Spleen (tissue), 7 donors: ENCODE measurements at regions not wholly inside any gene's neighbourhood (a gene's known extent, or its start where the extent isn't known, plus 50 kb on each side); places are given as distances from the start of the nearest gene placed in this dataset.

Experiments
- POLR2A ChIP-seq, 3 donors: fragments of 450-650 bp; IDR thresholded peaks; one replicate each; pipeline ENCODE4 v1.5.1; 2017; ENCODE audit warnings: antibody characterized with exemption in 3 of 3, mild to moderate bottlenecking in 1 of 3
- POLR2AphosphoS5 ChIP-seq, 3 donors: sonication (generic); formaldehyde crosslinking; IDR thresholded peaks; one replicate each; pipeline ENCODE4 v1.5.1; 2017; ENCODE audit warnings: antibody characterized with exemption in 3 of 3
- TF ChIP-seq, protein P1 (sequence below), 11 experiments: fragments of 200-600 bp in 7 of 11; fragments of 450-650 bp in 4 of 11; sonication (generic) in 4 of 11; IDR thresholded peaks in 8 of 11; conservative IDR thresholded peaks in 3 of 11; 1 replicate in 7 of 11; 2 replicates in 4 of 11; pipeline versions ENCODE4 v1.4.0 to v1.8.0; 2016 to 2021; ENCODE audit warnings: antibody characterized with exemption in 11 of 11, inconsistent platforms in 4 of 11, mild to moderate bottlenecking in 1 of 11
- donor health status: DM: no; HTN: no; CAD: no; lungs with moderate emphysema.
- donor health status: DM: no; HTN: no; CAD: no.
- donor health status: DM: no; HTN: no; CAD: no.

DNA sequence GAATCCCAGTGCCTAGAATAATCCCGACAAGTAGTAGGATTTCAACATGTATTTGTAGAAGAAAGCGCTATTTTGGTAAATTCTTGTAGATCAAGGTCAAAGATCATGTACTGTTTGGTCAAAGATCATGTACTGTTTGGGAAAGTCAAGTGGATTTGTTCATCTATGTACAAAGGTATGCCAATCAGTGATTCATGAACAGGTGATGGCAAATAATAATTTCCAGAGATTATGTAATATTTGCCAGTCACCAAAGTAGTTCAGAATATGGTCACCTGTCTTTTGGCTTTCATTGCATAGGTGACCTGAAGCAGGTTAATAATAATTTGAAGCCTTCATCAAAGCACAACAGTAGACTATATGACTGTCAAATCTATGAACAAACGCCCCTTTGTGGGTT lies 398.2 kb downstream of the EFNA5 start:
- TF ChIP-seq, protein P1, sequence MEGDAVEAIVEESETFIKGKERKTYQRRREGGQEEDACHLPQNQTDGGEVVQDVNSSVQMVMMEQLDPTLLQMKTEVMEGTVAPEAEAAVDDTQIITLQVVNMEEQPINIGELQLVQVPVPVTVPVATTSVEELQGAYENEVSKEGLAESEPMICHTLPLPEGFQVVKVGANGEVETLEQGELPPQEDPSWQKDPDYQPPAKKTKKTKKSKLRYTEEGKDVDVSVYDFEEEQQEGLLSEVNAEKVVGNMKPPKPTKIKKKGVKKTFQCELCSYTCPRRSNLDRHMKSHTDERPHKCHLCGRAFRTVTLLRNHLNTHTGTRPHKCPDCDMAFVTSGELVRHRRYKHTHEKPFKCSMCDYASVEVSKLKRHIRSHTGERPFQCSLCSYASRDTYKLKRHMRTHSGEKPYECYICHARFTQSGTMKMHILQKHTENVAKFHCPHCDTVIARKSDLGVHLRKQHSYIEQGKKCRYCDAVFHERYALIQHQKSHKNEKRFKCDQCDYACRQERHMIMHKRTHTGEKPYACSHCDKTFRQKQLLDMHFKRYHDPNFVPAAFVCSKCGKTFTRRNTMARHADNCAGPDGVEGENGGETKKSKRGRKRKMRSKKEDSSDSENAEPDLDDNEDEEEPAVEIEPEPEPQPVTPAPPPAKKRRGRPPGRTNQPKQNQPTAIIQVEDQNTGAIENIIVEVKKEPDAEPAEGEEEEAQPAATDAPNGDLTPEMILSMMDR (IDR thresholded peaks at IDR 0.05 in 8 of 11, conservative IDR thresholded peaks at IDR 0.05 in 3 of 11) = no peak
- no peak for TF ChIP-seq POLR2AphosphoS5 (IDR thresholded peaks at IDR 0.05)
- TF ChIP-seq POLR2A (IDR thresholded peaks at IDR 0.05) = no peak
